ENCODE measurements at regions not wholly inside any gene's neighbourhood (a gene's known extent, or its start where the extent isn't known, plus 50 kb on each side); places are given as distances from the start of the nearest gene placed in this dataset.

DNA sequence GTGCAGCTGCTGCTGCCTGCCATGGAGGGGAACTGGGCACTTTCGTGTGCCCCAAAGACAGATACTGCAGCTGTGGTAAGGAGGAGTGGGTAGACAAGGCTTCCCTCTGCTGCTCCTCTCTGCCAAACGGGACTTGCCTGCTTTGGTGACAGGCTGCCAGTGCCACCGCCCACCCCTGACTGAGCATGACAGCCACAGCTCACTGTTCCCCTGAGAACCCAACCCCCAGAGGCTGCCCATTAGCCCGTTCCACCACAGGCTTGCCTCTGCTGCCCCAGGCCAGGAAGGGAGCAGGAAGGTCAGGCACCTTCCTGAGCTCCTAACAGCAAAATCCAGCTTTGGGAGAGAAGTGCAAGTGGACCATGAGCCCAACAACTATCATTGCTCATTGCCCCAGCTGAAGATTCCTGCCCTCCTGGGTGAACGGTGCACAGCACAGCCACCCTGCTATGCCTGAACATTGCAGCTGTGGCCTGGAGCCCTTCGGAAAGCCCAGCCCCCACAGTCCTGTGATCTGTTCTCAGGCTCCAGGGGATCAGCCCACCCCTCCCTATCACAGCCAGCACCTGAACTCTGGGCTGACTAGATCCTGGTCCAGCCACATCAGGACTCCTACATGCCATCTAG lies 58.7 kb upstream of the ANTXRL start:
- H3K36me3 ChIP-seq (replicated peaks; ENCODE audit: low read depth, low read length), result no peaks in the 10 kb centered on the region
- H3K79me2 ChIP-seq (ENCODE audit: low read length), result no peaks in the 10 kb centered on the region
- no peak overlapping the region for H3K4me3 ChIP-seq (ENCODE audit: low read length)
- no peaks in the 10 kb centered on the region for H4K20me1 ChIP-seq (ENCODE audit: insufficient read depth, low read length)
- H3K4me2 ChIP-seq (ENCODE audit: low read length), result no peak overlapping the region
- H3K4me1 ChIP-seq (ENCODE audit: low read length), result peaks cover under 1% of the 10 kb centered on the region; the same call in 1 of the 2 replicates
- H2AFZ ChIP-seq (ENCODE audit: low read depth, low read length), result no peak overlapping the region
- H3K27ac ChIP-seq (ENCODE audit: low read length), result no peak overlapping the region
- H3K27me3 ChIP-seq (ENCODE audit: low read depth, low read length), result no peaks in the 10 kb centered on the region
- TF ChIP-seq, protein P1, sequence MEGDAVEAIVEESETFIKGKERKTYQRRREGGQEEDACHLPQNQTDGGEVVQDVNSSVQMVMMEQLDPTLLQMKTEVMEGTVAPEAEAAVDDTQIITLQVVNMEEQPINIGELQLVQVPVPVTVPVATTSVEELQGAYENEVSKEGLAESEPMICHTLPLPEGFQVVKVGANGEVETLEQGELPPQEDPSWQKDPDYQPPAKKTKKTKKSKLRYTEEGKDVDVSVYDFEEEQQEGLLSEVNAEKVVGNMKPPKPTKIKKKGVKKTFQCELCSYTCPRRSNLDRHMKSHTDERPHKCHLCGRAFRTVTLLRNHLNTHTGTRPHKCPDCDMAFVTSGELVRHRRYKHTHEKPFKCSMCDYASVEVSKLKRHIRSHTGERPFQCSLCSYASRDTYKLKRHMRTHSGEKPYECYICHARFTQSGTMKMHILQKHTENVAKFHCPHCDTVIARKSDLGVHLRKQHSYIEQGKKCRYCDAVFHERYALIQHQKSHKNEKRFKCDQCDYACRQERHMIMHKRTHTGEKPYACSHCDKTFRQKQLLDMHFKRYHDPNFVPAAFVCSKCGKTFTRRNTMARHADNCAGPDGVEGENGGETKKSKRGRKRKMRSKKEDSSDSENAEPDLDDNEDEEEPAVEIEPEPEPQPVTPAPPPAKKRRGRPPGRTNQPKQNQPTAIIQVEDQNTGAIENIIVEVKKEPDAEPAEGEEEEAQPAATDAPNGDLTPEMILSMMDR (IDR thresholded peaks at IDR 0.05; ENCODE audit: low read depth, low read length), result no peak
- no peak for TF ChIP-seq EZH2phosphoT487 (IDR thresholded peaks at IDR 0.05; ENCODE audit: low read depth)
- H3K9ac ChIP-seq (ENCODE audit: low read length), result no peak overlapping the region
- H3K9me3 ChIP-seq (ENCODE audit: insufficient read depth, low read length), result no peaks in the 10 kb centered on the region

DNA sequence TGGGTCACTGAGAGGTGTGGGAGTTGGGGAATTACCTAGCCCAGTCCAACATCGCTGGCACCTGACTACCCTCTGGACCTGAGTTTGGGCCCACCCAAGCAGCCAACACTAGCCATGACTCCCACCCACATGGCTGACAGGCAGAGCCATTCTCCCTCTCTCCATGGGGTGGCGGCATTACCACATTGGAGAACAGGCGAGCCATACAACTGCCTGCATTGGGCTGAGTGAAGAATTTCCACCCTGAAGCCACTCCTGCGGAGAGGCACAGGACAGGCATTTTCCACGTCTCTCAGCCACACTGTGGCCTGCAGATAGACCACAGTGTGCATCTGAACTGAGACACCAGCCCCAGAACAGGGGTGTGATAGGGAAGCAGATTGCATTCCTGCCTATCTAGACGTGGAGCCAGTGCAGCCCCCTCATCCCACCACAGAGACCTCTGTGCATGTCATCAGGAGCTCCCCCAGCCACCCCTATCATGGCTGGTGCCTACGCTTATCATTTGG lies 58.2 kb upstream of the ANTXRL start:
- no peaks in the 10 kb centered on the region for H3K27me3 ChIP-seq (ENCODE audit: low read depth, low read length)
- H3K27ac ChIP-seq (ENCODE audit: low read length), result no peak overlapping the region
- H2AFZ ChIP-seq (ENCODE audit: low read depth, low read length), result no peak overlapping the region; the same call in 1 of the 2 replicates
- no peaks in the 10 kb centered on the region for H3K79me2 ChIP-seq (ENCODE audit: low read length)
- no peaks in the 10 kb centered on the region for H3K36me3 ChIP-seq (replicated peaks; ENCODE audit: low read depth, low read length)
- no peak overlapping the region for H3K9ac ChIP-seq (ENCODE audit: low read length)
- H3K4me1 ChIP-seq (ENCODE audit: low read length), result peaks cover 2% of the 10 kb centered on the region; the same call in 1 of the 2 replicates
- peak overlapping the region; percentile 43 for H3K4me2 ChIP-seq (ENCODE audit: low read length)
- no peaks in the 10 kb centered on the region for H4K20me1 ChIP-seq (ENCODE audit: insufficient read depth, low read length)
- TF ChIP-seq EZH2phosphoT487 (IDR thresholded peaks at IDR 0.05; ENCODE audit: low read depth), result no peak
- TF ChIP-seq, protein P1 (IDR thresholded peaks at IDR 0.05; ENCODE audit: low read depth, low read length), result peak; percentile 69
- H3K9me3 ChIP-seq (ENCODE audit: insufficient read depth, low read length), result no peaks in the 10 kb centered on the region
- H3K4me3 ChIP-seq (ENCODE audit: low read length), result no peak overlapping the region

DNA sequence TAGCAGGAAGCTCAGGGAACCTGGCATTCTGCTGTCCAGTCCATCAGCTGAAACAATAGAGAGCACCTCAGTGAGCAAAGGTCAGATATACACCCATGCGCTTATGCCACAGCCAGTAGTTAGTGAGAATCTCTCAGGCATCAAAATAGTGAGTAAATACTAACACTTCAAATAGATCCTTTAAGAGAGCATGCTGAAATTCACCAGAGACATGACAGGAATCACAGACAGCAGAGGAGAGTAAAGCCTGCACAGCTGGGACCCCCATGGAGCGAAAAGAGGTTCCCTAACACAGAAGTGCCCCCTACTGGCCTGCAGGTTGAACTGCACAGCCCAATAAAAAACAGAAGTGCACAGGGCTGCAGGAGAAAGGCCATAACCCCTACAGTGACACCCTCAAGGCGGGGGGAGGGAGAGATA lies 57.6 kb upstream of the ANTXRL start:
- H3K4me3 ChIP-seq (ENCODE audit: low read length), result no peak overlapping the region
- no peaks in the 10 kb centered on the region for H3K9me3 ChIP-seq (ENCODE audit: insufficient read depth, low read length)
- peaks cover 2% of the 10 kb centered on the region; the same call in 1 of the 2 replicates for H3K4me1 ChIP-seq (ENCODE audit: low read length)
- TF ChIP-seq, protein P1 (IDR thresholded peaks at IDR 0.05; ENCODE audit: low read depth, low read length), result peak; percentile 57
- no peak for TF ChIP-seq EZH2phosphoT487 (IDR thresholded peaks at IDR 0.05; ENCODE audit: low read depth)
- no peaks in the 10 kb centered on the region for H3K36me3 ChIP-seq (replicated peaks; ENCODE audit: low read depth, low read length)
- no peaks in the 10 kb centered on the region for H3K27me3 ChIP-seq (ENCODE audit: low read depth, low read length)
- no peak overlapping the region for H3K9ac ChIP-seq (ENCODE audit: low read length)
- no peak overlapping the region for H3K27ac ChIP-seq (ENCODE audit: low read length)
- no peaks in the 10 kb centered on the region for H3K79me2 ChIP-seq (ENCODE audit: low read length)
- no peak overlapping the region for H2AFZ ChIP-seq (ENCODE audit: low read depth, low read length)
- no peak overlapping the region; the same call in 1 of the 2 replicates for H3K4me2 ChIP-seq (ENCODE audit: low read length)
- no peaks in the 10 kb centered on the region for H4K20me1 ChIP-seq (ENCODE audit: insufficient read depth, low read length)

DNA sequence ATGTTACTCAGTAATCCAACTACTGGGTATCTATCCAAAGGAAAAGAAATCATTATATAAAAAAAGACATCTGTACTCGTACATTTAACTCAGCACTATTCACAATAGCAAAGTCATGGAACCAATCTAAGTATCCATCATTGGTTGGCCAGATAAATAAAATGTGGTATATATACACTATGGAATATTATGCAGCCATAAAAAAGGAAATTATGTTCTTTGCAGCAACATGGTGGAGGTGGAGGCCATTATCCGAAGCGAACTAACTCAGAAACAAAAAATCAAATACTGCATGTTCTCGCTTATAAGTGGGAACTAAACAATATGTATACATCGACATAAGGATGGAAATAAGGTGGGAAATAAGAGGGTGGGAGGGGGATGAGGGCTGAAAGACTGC lies 56.2 kb upstream of the ANTXRL start:
- no peak overlapping the region for H3K9ac ChIP-seq (ENCODE audit: low read length)
- peaks cover 2% of the 10 kb centered on the region; the same call in 1 of the 2 replicates for H3K4me1 ChIP-seq (ENCODE audit: low read length)
- no peaks in the 10 kb centered on the region for H3K9me3 ChIP-seq (ENCODE audit: insufficient read depth, low read length)
- no peak overlapping the region for H3K4me3 ChIP-seq (ENCODE audit: low read length)
- no peaks in the 10 kb centered on the region for H4K20me1 ChIP-seq (ENCODE audit: insufficient read depth, low read length)
- H3K79me2 ChIP-seq (ENCODE audit: low read length), result no peaks in the 10 kb centered on the region
- H3K27me3 ChIP-seq (ENCODE audit: low read depth, low read length), result no peaks in the 10 kb centered on the region
- H3K4me2 ChIP-seq (ENCODE audit: low read length), result no peak overlapping the region
- no peak overlapping the region for H2AFZ ChIP-seq (ENCODE audit: low read depth, low read length)
- no peak overlapping the region for H3K27ac ChIP-seq (ENCODE audit: low read length)
- TF ChIP-seq EZH2phosphoT487 (IDR thresholded peaks at IDR 0.05; ENCODE audit: low read depth), result no peak
- TF ChIP-seq, protein P1 (IDR thresholded peaks at IDR 0.05; ENCODE audit: low read depth, low read length), result no peak
- H3K36me3 ChIP-seq (replicated peaks; ENCODE audit: low read depth, low read length), result no peaks in the 10 kb centered on the region
